GM21825 (cell line): ENCODE measurements at regions not wholly inside any gene's neighbourhood (a gene's known extent, or its start where the extent isn't known, plus 50 kb on each side); places are given as distances from the start of the nearest gene placed in this dataset.

Experiments used
- ATAC-seq: cut with Tn5 transposase; IDR thresholded peaks from one replicate; pipeline ENCODE4 v1.9.1; 2021; ENCODE audit warnings: mild to moderate bottlenecking, moderate library complexity; ENCODE audit not compliant: unreplicated experiment

DNA sequence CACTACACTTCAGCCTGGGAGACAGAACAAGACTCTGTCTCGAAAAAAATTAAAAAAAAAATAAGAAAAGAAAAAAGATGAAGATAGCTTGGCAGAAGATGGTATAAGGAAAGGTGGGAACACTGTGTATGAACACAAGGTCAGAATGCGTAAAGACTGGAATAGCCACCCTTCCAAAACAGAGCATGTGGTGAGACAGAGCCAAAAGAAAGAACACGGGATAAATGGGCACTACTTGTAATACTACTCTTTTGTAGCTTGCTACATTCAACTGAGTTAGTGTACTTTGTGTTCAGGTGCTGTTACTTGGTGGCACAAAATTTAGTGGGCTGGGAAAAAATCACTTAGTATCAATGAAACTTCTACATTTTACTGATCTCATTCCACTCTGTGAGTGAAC lies 628.6 kb upstream of the KIRREL3 start:
- ATAC-seq: no peak

GRCh38 chr11:127628458-127628785 lies 627.9 kb upstream of the KIRREL3 start:
- ATAC-seq: no peak

DNA sequence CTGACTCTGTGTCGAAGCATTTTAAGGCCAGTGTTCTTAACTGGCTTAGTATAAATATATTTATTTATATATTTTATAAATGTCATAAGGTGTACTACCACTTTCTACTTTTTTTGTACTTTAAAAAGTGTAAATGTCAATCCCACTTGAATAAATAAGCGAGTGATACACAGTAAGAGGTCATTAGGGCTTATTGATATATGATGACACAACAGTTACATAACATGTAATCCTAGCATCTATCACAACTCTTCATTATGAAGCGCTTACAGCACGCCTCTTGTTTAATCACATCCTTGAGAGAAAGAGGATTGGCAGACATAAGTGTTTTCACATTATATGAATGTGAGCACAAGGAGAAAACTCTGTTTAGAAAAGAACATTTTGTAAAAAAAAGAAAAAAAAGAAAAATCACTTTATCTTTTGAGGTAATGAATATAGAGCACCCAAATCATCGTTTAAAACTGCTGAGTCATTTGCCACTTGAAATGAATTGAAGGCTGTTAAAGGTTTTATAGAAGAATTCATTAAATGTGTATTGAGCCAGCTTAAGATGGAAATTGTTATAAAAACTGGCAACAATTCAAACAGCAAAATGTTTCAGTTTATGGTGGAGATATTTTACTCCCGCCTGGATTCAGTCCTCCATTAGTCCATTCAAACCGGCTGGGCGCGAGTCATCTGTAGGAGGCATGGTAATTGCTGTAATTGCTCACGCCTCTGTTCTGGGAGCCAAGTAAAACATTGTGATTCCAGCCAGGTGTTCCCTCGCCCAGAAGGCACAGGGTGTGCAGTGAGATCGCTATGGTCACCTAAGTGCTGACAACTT lies 627.3 kb upstream of the KIRREL3 start:
- ATAC-seq: no peak

DNA sequence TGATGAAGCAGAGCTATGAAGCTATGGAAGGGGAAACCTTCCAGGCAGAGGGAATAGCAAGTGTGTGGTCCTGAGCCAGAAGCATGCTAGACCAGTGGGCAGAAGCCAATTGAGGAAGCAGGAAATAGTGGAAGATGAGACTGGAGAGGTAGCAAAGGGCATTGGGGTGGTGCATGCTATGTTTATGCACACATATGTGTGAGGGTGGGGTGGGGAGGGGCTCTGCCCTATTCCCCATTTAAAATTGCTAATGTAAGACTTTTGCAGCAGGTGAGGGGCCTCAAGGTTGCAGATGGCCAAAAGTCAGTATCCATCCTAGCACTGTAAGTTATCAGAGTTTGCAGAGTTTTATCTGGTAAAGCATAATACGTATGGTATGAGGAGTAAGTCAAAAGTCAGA lies 626.6 kb upstream of the KIRREL3 start:
- ATAC-seq: no peak

GRCh38 chr11:127625402-127625801 lies 624.8 kb upstream of the KIRREL3 start:
- ATAC-seq: no peak

- ATAC-seq: no peak
Observed at GRCh38 chr11:127624306-127624856, 623.8 kb upstream of the KIRREL3 start.

DNA sequence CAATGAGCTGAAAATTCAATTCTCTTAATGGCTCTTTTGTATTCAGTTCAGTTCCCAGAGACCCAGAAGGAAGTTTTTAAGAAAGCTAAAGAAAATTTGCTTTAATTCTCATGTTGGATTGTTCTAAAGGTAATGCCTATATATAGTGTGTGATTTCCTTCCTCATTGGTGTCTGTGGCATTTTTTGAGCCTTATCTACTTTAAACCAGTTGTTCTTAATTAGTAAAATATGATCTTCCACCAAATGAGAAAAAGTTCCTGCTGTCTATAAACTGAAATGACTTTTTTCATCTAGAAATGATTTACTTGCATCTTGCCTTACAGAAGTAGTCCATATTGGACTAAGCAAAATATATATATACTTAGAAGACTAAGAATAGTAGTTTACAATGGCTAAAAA lies 622.1 kb upstream of the KIRREL3 start:
- ATAC-seq: no peak

GRCh38 chr11:127620671-127621070 lies 620.1 kb upstream of the KIRREL3 start:
- no peak for ATAC-seq

- no peak for ATAC-seq
Observed at GRCh38 chr11:127619946-127620345, 619.4 kb upstream of the KIRREL3 start.

- no peak for ATAC-seq
Observed at GRCh38 chr11:127618721-127619120, 618.2 kb upstream of the KIRREL3 start.

GRCh38 chr11:127616158-127616557 lies 615.6 kb upstream of the KIRREL3 start:
- no peak for ATAC-seq

GRCh38 chr11:127612607-127613006 lies 612.0 kb upstream of the KIRREL3 start:
- ATAC-seq: no peak

DNA sequence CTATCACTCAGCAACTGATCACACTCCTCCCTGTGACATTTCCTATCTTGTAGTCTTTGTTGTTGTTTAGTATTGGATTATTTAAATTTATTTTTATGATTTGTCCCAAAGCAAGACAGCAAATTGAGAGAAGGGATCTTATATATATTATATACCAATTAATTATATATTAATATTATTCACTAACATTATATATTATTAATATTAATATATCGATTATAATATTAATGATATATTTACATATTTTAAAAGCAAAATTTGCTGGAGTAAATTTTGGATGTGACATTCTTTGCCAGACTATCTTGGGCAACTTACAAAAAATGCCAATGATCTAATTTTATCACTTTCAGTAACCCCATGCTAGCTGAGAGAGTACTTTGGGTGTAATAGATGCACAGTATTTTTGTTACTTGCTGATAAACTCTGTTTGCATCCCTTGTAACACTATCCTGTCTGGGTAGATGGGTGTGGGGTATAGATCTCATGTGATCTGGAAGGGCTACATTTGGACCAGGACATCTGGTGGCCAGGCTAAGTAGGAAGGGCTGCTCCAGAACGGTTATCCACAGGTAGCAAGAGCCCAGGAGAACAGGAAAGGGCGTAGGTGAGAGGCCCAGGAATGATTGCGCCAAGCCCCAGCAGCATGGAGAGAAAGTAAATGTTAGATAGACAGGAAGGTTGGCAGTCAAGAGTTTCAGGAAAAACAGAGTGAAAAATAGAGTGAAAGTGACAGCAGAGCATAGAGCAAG lies 608.6 kb upstream of the KIRREL3 start:
- no peak for ATAC-seq

- no peak for ATAC-seq
Observed at GRCh38 chr11:127607487-127608085, 607.0 kb upstream of the KIRREL3 start.

GRCh38 chr11:127601578-127601977 lies 601.0 kb upstream of the KIRREL3 start:
- ATAC-seq: no peak

- ATAC-seq: no peak
Observed at GRCh38 chr11:127600674-127601073, 600.1 kb upstream of the KIRREL3 start.

DNA sequence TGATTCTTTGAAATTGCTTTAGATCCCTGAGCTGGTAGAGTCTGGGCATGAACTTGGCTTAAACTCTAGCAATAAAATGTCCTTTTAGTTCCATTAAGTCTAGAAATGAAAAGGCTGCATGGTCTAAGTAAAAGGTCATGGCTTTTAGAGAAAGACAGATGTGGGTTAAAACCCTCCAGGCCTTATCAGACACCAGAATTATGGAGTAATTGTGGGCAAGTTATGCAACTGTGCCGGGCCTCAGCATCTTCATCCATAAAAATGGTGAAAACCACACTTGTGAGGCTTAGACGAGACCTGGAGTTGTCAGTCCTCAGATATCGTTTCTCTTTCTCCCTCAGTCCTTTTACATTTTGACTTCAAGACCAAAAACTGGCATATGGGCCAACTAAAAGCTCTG lies 597.9 kb upstream of the KIRREL3 start:
- ATAC-seq: no peak

- no peak for ATAC-seq
Observed at GRCh38 chr11:127596433-127596832, 595.9 kb upstream of the KIRREL3 start.

GRCh38 chr11:127592371-127592770 lies 591.8 kb upstream of the KIRREL3 start:
- no peak for ATAC-seq

DNA sequence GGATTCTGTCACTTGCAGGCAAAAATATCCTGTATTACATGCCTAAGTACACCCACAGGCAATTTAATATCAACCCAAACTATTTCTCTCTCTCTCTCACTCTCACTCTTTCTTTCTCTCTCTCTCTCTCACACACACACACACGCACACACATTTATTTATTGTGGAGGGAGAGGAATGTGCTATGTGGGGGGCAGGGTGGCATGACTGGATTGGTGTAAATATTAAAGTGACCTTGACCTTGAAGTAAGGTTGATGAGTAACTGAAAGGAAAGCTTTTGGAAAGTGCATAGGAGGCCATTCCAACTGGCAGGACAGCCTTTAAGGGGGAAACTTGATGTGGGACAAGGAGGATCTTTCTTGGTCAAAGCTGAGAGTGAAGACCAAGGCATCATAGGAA lies 589.7 kb upstream of the KIRREL3 start:
- no peak for ATAC-seq

GRCh38 chr11:127588431-127588830 lies 587.9 kb upstream of the KIRREL3 start:
- no peak for ATAC-seq

- ATAC-seq: no peak
Observed at GRCh38 chr11:127587511-127587910, 586.9 kb upstream of the KIRREL3 start.
